Right lobe of liver (tissue), 6 donors: ENCODE measurements at regions not wholly inside any gene's neighbourhood (a gene's known extent, or its start where the extent isn't known, plus 50 kb on each side); places are given as distances from the start of the nearest gene placed in this dataset.

Experiments used
- ATAC-seq, 4 donors: fragments of 200-7000 bp; cut with Tn5 transposase; one replicate each; pipeline ENCODE4 v1.9.1; 2020; ENCODE audit warnings: mild to moderate bottlenecking in 4 of 4, moderate library complexity in 4 of 4
- DNase-seq, 3 donors: peaks; one replicate each; pipeline ENCODE4 v3.0.0-alpha.2; 2020
- H3K27ac ChIP-seq, 3 donors: fragments of 200-600 bp; one replicate each; pipeline ENCODE4 v1.8.0; 2022
- H3K27me3 ChIP-seq, 2 donors: fragments of 200-600 bp; one replicate each; pipeline ENCODE4 v1.8.0; 2022
- H3K36me3 ChIP-seq, 4 donors: fragments of 200-600 bp; sonication (generic) in 1 of 4; one replicate each; pipeline versions ENCODE4 v1.5.1 to v1.8.0; 2017 to 2022; ENCODE audit warnings: control low read depth in 1 of 4
- H3K4me1 ChIP-seq, 4 donors: fragments of 200-600 bp; sonication (generic) in 1 of 4; one replicate each; pipeline versions ENCODE4 v1.5.1 to v1.8.0; 2017 to 2022; ENCODE audit warnings: control low read depth in 1 of 4
- H3K4me3 ChIP-seq, 3 donors: fragments of 200-600 bp; one replicate each; pipeline ENCODE4 v1.8.0; 2022
- H3K9me3 ChIP-seq, 4 donors: fragments of 200-600 bp; sonication (generic) in 1 of 4; one replicate each; pipeline versions ENCODE4 v1.5.1 to v1.8.0; 2017 to 2022; ENCODE audit warnings: control low read depth in 1 of 4
- CTCF ChIP-seq, 4 donors: fragments of 200-600 bp in 3 of 4; fragments of 450-650 bp in 1 of 4; IDR thresholded peaks; one replicate each; pipeline versions ENCODE4 v1.5.1 to v1.8.0; 2016 to 2022; ENCODE audit warnings: antibody characterized with exemption in 4 of 4, mild to moderate bottlenecking in 2 of 4
- POLR2A ChIP-seq: fragments of 450-650 bp; IDR thresholded peaks from one replicate; pipeline ENCODE4 v1.6.1; 2017; ENCODE audit warnings: antibody characterized with exemption, mild to moderate bottlenecking
- WGBS: methylation state at CpG from one replicate; pipeline ENCODE4 v1.1.6; 2018; ENCODE audit warnings: low coverage, low lambda C conversion rate; ENCODE audit not compliant: insufficient coverage; ENCODE audit errors: missing lambda C conversion rate; 5-methylcytosine and 5-hydroxymethylcytosine counted together
- intact Hi-C, 2 donors: fragments of 100-400 bp; cut with DNase I; formaldehyde crosslinking; loops; one replicate each; pipeline versions ENCODE4 v1.11.2 to v1.14.1; 2022
- donor health status: DM: no; HTN: yes; CAD: no.
- donor health status: DM: no; HTN: no; CAD: no.
- donor health status: DM: no; HTN: no; CAD: no.
- donor health status: DM: no; HTN: yes; CAD: no.
- donor health status: DM: no; HTN: yes; CAD: no.

DNA sequence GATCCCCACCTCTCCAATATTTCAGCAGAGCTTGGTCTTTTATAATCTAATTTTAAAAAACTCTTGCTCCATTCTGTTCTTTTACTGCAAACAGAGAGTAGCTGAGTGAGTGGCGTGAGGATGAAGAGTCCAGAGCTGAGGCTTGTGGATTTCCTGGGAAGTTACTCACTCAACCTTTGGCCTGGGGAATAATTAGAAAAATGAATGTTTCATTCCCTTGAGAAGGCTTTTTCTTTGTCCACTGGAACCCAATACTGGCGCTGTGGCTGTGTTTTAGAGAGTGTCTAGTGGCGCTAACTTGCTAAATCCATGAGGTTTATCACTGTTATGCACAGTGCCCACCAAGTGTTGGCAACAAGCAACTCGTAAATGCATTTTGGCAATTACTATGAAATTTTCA lies 251.5 kb downstream of the HIVEP2 start:
- Histone ChIP-seq H3K27ac (no peak overlapping the region), H3K9me3 (no peaks in the 10 kb centered on the region), H3K36me3 (no peaks in the 10 kb centered on the region), H3K4me3 (no peak overlapping the region), H3K4me1 (peaks cover 0 to 30% (median 0%) of the 10 kb centered on the region in 4 donors), H3K27me3 (no peaks in the 10 kb centered on the region)
- TF ChIP-seq CTCF (IDR thresholded peaks at IDR 0.05) (no peak), POLR2A (no peak)
- WGBS: 70% methylated on average over 4 of the region's 4 CpGs
- ATAC-seq: no peak
- intact Hi-C loops: loop anchor here in 1 of 2 donors (10.0 kb wide), 1 partner anchor 731 kb away; no protein-coding TSS in a partner anchor
- no peak for DNase-seq

GRCh38 chr6:142694054-142694453 lies 250.9 kb downstream of the HIVEP2 start:
- Histone ChIP-seq H3K27me3 (no peaks in the 10 kb centered on the region), H3K4me1 (peaks cover 0 to 30% (median 0%) of the 10 kb centered on the region in 4 donors), H3K9me3 (no peaks in the 10 kb centered on the region), H3K4me3 (no peak overlapping the region), H3K27ac (no peak overlapping the region), H3K36me3 (no peaks in the 10 kb centered on the region)
- DNase-seq: no peak
- intact Hi-C loops: loop anchor here in 1 of 2 donors (10.0 kb wide), 1 partner anchor 731 kb away; no protein-coding TSS in a partner anchor
- WGBS: 65% methylated on average over 2 of the region's 2 CpGs
- TF ChIP-seq CTCF (IDR thresholded peaks at IDR 0.05): no peak
- TF ChIP-seq POLR2A: no peak
- no peak for ATAC-seq

DNA sequence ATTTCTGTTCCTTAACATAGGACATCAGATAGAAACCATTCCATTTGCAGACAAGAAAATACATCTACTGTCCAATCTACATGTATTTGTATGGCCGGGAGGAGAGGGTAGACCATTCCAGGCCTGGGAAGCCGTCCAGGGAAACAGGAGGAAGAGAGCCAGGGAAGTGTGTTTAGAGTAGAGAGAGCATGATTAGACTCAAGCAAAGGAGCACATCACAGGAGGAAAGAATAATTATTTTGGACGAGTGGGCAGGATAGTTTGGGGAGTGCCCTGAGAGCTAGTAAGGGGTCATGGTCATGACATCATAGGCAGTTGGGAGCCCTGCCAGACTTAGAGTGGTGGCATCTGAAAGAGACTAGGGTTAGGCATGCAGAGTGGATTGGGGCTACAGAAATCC lies 250.0 kb downstream of the HIVEP2 start:
- ATAC-seq: peak in 2 of 4 donors; percentile 6 to 45
- H3K36me3 ChIP-seq: no peaks in the 10 kb centered on the region
- H3K27me3 ChIP-seq: no peaks in the 10 kb centered on the region
- TF ChIP-seq CTCF (IDR thresholded peaks at IDR 0.05) (no peak), POLR2A (no peak)
- H3K27ac ChIP-seq: no peak overlapping the region
- H3K9me3 ChIP-seq: no peaks in the 10 kb centered on the region
- no peak for DNase-seq
- H3K4me1 ChIP-seq: peaks cover 0 to 30% (median 0%) of the 10 kb centered on the region in 4 donors
- H3K4me3 ChIP-seq: no peak overlapping the region
- intact Hi-C loops: loop anchor here in 1 of 2 donors (10.0 kb wide), 1 partner anchor 730 kb away; no protein-coding TSS in a partner anchor
- 26% methylated on average over 3 of the region's 3 CpGs for WGBS

GRCh38 chr6:142696123-142697000 lies 248.6 kb downstream of the HIVEP2 start:
- H3K27ac ChIP-seq: no peak overlapping the region
- no peak overlapping the region for H3K4me3 ChIP-seq
- H3K4me1 ChIP-seq: peaks cover 0 to 30% (median 0%) of the 10 kb centered on the region in 4 donors
- 48% methylated on average over 9 of the region's 12 CpGs for WGBS
- H3K36me3 ChIP-seq: no peaks in the 10 kb centered on the region
- no peak for TF ChIP-seq POLR2A
- no peak for TF ChIP-seq CTCF (IDR thresholded peaks at IDR 0.05)
- ATAC-seq: peak; percentile 84 to 90 (median 86)
- intact Hi-C loops: loop anchor here in 1 of 2 donors (10.0 kb wide), 1 partner anchor 728 kb away; no protein-coding TSS in a partner anchor
- H3K27me3 ChIP-seq: no peaks in the 10 kb centered on the region
- peak; percentile 82 to 86 (median 83) for DNase-seq
- no peaks in the 10 kb centered on the region for H3K9me3 ChIP-seq
